ENCODE measurements at regions not wholly inside any gene's neighbourhood (a gene's known extent, or its start where the extent isn't known, plus 50 kb on each side); places are given as distances from the start of the nearest gene placed in this dataset.

DNA sequence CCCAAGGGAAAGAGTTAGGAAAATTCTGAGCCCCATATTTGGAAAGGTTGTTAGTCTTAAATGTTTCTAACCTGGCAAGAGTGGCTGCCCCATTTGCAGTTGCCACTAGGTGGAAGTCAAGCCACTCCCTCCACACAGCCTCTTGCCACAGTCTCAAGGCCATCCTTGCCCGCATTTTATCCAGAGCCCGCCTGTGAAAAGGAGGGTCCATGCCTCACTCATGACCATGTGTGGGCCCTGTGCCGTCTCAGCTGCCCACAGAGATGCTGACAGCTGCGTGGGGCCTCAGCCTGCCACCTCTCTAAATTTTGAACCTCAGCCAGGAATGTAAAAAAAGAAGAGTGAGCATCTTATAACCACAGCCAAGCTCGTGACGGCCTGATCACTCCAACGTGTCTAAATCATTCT is 201.5 kb upstream of the FAM241A start:
- TF ChIP-seq, protein P1, sequence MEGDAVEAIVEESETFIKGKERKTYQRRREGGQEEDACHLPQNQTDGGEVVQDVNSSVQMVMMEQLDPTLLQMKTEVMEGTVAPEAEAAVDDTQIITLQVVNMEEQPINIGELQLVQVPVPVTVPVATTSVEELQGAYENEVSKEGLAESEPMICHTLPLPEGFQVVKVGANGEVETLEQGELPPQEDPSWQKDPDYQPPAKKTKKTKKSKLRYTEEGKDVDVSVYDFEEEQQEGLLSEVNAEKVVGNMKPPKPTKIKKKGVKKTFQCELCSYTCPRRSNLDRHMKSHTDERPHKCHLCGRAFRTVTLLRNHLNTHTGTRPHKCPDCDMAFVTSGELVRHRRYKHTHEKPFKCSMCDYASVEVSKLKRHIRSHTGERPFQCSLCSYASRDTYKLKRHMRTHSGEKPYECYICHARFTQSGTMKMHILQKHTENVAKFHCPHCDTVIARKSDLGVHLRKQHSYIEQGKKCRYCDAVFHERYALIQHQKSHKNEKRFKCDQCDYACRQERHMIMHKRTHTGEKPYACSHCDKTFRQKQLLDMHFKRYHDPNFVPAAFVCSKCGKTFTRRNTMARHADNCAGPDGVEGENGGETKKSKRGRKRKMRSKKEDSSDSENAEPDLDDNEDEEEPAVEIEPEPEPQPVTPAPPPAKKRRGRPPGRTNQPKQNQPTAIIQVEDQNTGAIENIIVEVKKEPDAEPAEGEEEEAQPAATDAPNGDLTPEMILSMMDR (IDR thresholded peaks at IDR 0.05; ENCODE audit: control extremely low read depth, extremely low read depth, low read depth, missing control alignments) = peak; percentile 57
- peak; percentile 57 for DNase-seq (ENCODE audit: extremely low spot score)
- ChIA-PET CTCF (interaction anchor here (0.7 to 5.1 kb wide), 15 partner anchors 9 to 819 kb away, joined by 3 to 49 read pairs (median 5); no protein-coding TSS in a partner anchor), POLR2A (no interaction called here)

DNA sequence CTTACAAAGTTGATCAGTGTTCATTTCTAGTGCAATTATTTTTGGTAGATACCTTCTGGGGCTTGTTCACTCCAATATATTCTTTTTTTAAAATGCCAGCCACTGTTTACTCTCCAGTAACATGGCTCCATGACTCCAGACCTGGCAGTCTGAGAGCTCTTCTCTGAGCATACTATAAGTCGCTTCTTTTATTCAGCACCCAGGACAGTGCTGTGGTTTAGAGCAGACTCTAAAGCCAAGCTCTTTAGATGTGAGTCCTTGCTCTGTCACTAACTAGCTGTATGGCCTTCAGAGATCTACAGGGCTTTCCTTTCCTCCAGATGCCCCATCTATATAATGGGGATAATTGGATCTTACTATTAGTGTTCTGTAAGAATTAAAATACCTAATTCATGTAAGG is 200.2 kb upstream of the FAM241A start:
- TF ChIP-seq, protein P1 (IDR thresholded peaks at IDR 0.05; ENCODE audit: control extremely low read depth, extremely low read depth, low read depth, missing control alignments) = no peak
- POLR2A ChIA-PET = no interaction called here
- CTCF ChIA-PET = interaction anchor here (1.0 to 5.1 kb wide), 14 partner anchors 8 to 304 kb away, joined by 3 to 49 read pairs (median 6); no protein-coding TSS in a partner anchor
- DNase-seq (ENCODE audit: extremely low spot score) = no peak

DNA sequence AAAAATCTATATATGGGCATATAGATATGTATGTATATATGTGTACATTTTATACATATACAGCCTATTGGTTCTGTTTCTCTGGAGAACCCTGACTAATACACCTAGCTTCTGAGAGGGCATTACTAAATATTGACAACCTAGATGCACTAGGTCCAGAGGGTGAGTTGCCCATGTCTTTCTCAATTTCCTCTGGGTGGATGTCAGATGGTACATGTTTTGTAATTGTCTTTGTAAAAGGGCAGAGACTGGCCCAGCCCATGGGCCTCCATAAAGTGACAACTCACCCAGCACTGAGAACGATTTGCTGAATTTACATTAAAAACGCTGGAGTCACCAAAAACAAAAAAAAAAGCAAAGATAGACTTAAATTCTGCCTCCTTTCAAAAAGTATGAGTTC is 198.5 kb upstream of the FAM241A start:
- ChIA-PET POLR2A (no interaction called here), CTCF (interaction anchor here (0.8 to 5.1 kb wide), 3 partner anchors 9 to 113 kb away, joined by 3 to 49 read pairs (median 5); no protein-coding TSS in a partner anchor)
- TF ChIP-seq, protein P1 (IDR thresholded peaks at IDR 0.05; ENCODE audit: control extremely low read depth, extremely low read depth, low read depth, missing control alignments) = no peak

DNA sequence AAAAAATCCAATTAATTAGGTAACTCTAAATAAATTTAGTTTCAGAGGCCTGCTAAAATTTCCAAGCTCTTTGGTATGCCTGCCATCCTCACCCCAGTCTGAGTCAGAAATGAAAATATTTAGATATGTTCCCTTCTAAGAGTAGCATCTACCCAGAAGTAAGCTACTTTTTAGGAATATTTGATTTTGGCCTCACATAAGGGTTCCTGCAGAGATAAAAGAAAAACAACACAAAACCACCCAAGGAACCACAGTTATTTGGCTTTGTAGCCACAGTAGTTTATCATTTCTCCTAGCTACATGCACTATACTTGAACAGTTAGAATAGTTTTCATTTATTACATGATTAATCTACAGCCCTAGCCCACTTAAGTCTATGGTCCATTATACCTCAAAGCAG is 192.6 kb upstream of the FAM241A start:
- CTCF ChIA-PET = interaction anchor here (1.0 to 1.6 kb wide), 5 partner anchors 8 to 53 kb away, joined by 3 to 10 read pairs (median 4); no protein-coding TSS in a partner anchor
- POLR2A ChIA-PET = no interaction called here
- TF ChIP-seq, protein P1 (IDR thresholded peaks at IDR 0.05; ENCODE audit: control extremely low read depth, extremely low read depth, low read depth, missing control alignments) = no peak
- no peak for DNase-seq (ENCODE audit: extremely low spot score)

More for the DNA sequence above, 198.5 kb upstream of the FAM241A start:
- no peak for DNase-seq (ENCODE audit: extremely low spot score)

DNA sequence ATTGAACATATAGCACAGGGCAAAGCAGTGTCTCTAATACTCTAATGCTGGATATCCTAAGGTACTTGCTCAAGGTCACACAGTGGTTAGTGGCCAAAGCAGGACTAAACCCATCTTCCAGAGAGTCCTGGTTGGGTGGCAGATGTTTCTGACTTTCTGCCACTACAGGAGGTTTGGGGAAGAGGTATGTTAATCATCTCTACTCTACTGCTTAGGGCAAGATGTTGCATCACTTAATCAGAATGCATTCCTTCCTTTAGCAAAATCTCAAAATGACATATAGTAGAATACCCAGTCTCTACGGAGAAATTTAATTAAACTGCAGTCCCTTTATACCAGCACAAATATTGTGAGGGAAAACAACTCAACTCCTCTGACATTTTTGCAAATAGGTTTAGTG is 190.7 kb upstream of the FAM241A start:
- POLR2A ChIA-PET = no interaction called here
- CTCF ChIA-PET = interaction anchor here (1.6 kb wide), 2 partner anchors 9 to 17 kb away, joined by 3 to 4 read pairs; no protein-coding TSS in a partner anchor
- TF ChIP-seq, protein P1 (IDR thresholded peaks at IDR 0.05; ENCODE audit: control extremely low read depth, extremely low read depth, low read depth, missing control alignments) = no peak
- DNase-seq (ENCODE audit: extremely low spot score) = no peak

DNA sequence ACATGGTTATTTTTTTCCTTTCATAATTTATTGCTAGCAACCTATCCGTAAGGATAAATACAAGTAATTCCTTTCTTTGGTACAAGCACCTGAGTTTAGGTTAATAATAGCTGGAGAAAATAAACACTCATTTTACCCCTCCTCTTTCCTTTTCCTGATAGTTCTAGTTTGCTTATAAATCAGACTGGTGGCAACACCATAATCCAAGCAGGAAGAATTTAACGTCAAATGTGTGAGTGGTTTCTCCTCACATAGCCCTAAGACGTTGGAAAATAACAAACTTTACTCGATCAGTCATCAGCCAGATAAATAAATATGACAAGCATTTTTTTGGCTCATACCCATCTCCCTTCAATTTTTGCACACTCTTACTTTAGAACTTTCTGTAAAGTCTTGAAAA is 190.3 kb upstream of the FAM241A start:
- TF ChIP-seq, protein P1 (IDR thresholded peaks at IDR 0.05; ENCODE audit: control extremely low read depth, extremely low read depth, low read depth, missing control alignments) = no peak
- ChIA-PET CTCF (interaction anchor here (1.1 to 1.6 kb wide), 3 partner anchors 9 to 18 kb away, joined by 3 to 4 read pairs (median 4); no protein-coding TSS in a partner anchor), POLR2A (no interaction called here)
- no peak for DNase-seq (ENCODE audit: extremely low spot score)
